Kidney epithelial cell (primary cell): ENCODE measurements at regions not wholly inside any gene's neighbourhood (a gene's known extent, or its start where the extent isn't known, plus 50 kb on each side); places are given as distances from the start of the nearest gene placed in this dataset.

Experiments
- DNase-seq: peaks from one replicate; pipeline ENCODE4 v3.0.0-alpha.2; 2010; ENCODE audit warnings: low read depth
- H3K27me3 ChIP-seq: 2 replicates; pipeline ENCODE4 v1.6.0; 2011; ENCODE audit warnings: low read length; ENCODE audit not compliant: control insufficient read depth, insufficient read depth
- H3K36me3 ChIP-seq: 2 replicates; pipeline ENCODE4 v1.5.1; 2011; ENCODE audit warnings: low read length; ENCODE audit not compliant: control insufficient read depth, insufficient read depth
- H3K4me3 ChIP-seq: 2 replicates; pipeline ENCODE4 v1.5.1; 2011; ENCODE audit warnings: low read depth, mild to moderate bottlenecking, control low read depth, low read length
- CTCF ChIP-seq: IDR thresholded peaks from 2 replicates; pipeline ENCODE4 v1.5.1; 2011; ENCODE audit warnings: mild to moderate bottlenecking, moderate library complexity, low read length, control low read depth, inconsistent platforms; ENCODE audit not compliant: insufficient read depth, poor library complexity, severe bottlenecking

- no peak for TF ChIP-seq CTCF
- Histone ChIP-seq H3K4me3 (no peak overlapping the region), H3K27me3 (no peaks in the 10 kb centered on the region), H3K36me3 (no peaks in the 10 kb centered on the region)
- DNase-seq: no peak
These were observed 91.9 kb upstream of the CPEB2 start for GRCh38 chr4:14910411-14910810.

- DNase-seq: no peak
- no peaks in the 10 kb centered on the region for H3K36me3 ChIP-seq
- no peaks in the 10 kb centered on the region for H3K27me3 ChIP-seq
- no peak for TF ChIP-seq CTCF
- no peak overlapping the region for H3K4me3 ChIP-seq
These were observed 89.9 kb upstream of the CPEB2 start for GRCh38 chr4:14912426-14912825.

GRCh38 chr4:14915018-14915417 is 87.3 kb upstream of the CPEB2 start:
- DNase-seq: no peak
- TF ChIP-seq CTCF: no peak
- Histone ChIP-seq H3K36me3 (no peaks in the 10 kb centered on the region), H3K4me3 (no peak overlapping the region), H3K27me3 (no peaks in the 10 kb centered on the region)

GRCh38 chr4:14916554-14917297 is 85.6 kb upstream of the CPEB2 start:
- peak; percentile 61 for DNase-seq
- Histone ChIP-seq H3K4me3 (no peak overlapping the region), H3K36me3 (no peaks in the 10 kb centered on the region), H3K27me3 (no peaks in the 10 kb centered on the region)
- no peak for TF ChIP-seq CTCF

GRCh38 chr4:14917298-14917633 is 85.0 kb upstream of the CPEB2 start:
- no peak overlapping the region for H3K4me3 ChIP-seq
- no peak for TF ChIP-seq CTCF
- H3K27me3 ChIP-seq: no peaks in the 10 kb centered on the region
- no peak for DNase-seq
- no peaks in the 10 kb centered on the region for H3K36me3 ChIP-seq

GRCh38 chr4:14918336-14918735 is 83.9 kb upstream of the CPEB2 start:
- no peak for DNase-seq
- Histone ChIP-seq H3K36me3 (no peaks in the 10 kb centered on the region), H3K4me3 (no peak overlapping the region), H3K27me3 (no peaks in the 10 kb centered on the region)
- no peak for TF ChIP-seq CTCF
